Neural cell (in vitro differentiated cells): ENCODE measurements at regions not wholly inside any gene's neighbourhood (a gene's known extent, or its start where the extent isn't known, plus 50 kb on each side); places are given as distances from the start of the nearest gene placed in this dataset.

Experiments used
- CTCF ChIP-seq: fragments of 450-650 bp; IDR thresholded peaks from 2 replicates; pipeline ENCODE4 v1.5.1; 2014; ENCODE audit warnings: antibody characterized with exemption, mild to moderate bottlenecking, moderate library complexity; ENCODE audit not compliant: poor library complexity, severe bottlenecking
- POLR2AphosphoS5 ChIP-seq: IDR thresholded peaks from 2 replicates; pipeline ENCODE4 v1.6.1; 2012
- TF ChIP-seq, protein P1 (sequence below): IDR thresholded peaks from 2 replicates; pipeline ENCODE4 v1.6.1; 2012; ENCODE audit warnings: borderline replicate concordance

DNA sequence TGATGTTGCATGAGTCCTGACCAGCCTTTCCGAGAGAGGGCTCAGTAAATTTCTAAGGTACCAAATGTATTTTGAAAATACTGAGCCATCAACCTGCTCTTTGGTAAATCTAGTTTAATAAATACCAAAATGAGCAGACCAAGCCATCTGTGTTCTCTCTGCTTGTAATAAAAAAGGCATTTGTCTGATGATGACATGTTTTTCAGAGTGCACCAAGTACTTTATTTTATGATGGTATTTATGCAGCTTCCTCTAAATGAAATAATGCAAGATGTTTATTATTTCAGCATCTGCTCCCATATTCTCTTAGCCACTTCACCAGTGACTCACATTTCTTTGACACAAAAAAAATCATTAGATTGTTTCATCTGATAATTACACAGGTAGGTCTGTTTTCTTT is 700.5 kb downstream of the TRIML1 start:
- TF ChIP-seq CTCF (no peak), POLR2AphosphoS5 (no peak)
- TF ChIP-seq, protein P1, sequence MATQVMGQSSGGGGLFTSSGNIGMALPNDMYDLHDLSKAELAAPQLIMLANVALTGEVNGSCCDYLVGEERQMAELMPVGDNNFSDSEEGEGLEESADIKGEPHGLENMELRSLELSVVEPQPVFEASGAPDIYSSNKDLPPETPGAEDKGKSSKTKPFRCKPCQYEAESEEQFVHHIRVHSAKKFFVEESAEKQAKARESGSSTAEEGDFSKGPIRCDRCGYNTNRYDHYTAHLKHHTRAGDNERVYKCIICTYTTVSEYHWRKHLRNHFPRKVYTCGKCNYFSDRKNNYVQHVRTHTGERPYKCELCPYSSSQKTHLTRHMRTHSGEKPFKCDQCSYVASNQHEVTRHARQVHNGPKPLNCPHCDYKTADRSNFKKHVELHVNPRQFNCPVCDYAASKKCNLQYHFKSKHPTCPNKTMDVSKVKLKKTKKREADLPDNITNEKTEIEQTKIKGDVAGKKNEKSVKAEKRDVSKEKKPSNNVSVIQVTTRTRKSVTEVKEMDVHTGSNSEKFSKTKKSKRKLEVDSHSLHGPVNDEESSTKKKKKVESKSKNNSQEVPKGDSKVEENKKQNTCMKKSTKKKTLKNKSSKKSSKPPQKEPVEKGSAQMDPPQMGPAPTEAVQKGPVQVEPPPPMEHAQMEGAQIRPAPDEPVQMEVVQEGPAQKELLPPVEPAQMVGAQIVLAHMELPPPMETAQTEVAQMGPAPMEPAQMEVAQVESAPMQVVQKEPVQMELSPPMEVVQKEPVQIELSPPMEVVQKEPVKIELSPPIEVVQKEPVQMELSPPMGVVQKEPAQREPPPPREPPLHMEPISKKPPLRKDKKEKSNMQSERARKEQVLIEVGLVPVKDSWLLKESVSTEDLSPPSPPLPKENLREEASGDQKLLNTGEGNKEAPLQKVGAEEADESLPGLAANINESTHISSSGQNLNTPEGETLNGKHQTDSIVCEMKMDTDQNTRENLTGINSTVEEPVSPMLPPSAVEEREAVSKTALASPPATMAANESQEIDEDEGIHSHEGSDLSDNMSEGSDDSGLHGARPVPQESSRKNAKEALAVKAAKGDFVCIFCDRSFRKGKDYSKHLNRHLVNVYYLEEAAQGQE, result no peak
